Skin epidermis (tissue), 12 donors: ENCODE measurements at regions not wholly inside any gene's neighbourhood (a gene's known extent, or its start where the extent isn't known, plus 50 kb on each side); places are given as distances from the start of the nearest gene placed in this dataset.
"Not testable (repeated sequence)": the region's sequence is repeated elsewhere in the genome, so short reads cannot be mapped to it uniquely, and the experiment has no call there.

Experiments
- H3K27ac ChIP-seq, 21 experiments: fragments of 200-600 bp; sonication (generic) in 11 of 21; one replicate each; pipeline ENCODE4 v1.5.0; 2020; ENCODE audit warnings: mild to moderate bottlenecking in 3 of 21, inconsistent platforms in 2 of 21, moderate library complexity in 2 of 21
- H3K4me3 ChIP-seq, 7 experiments: fragments of 200-600 bp; sonication (generic) in 2 of 7; one replicate each; pipeline ENCODE4 v1.5.0; 2020; ENCODE audit warnings: inconsistent platforms in 2 of 7, mild to moderate bottlenecking in 2 of 7, moderate library complexity in 1 of 7

- Histone ChIP-seq H3K4me3 (no peak overlapping the region), H3K27ac (peak overlapping the region in 2 of 21 experiments; percentile 7 to 57)
Observed at GRCh38 chr6:50992704-50993625, 174.3 kb downstream of the TFAP2B start.

- Histone ChIP-seq H3K27ac (no peak overlapping the region), H3K4me3 (no peak overlapping the region)
Observed at GRCh38 chr6:50993941-50994720, 175.5 kb downstream of the TFAP2B start.

GRCh38 chr6:50995036-50995435 is 176.4 kb downstream of the TFAP2B start:
- Histone ChIP-seq H3K4me3 (no peak overlapping the region), H3K27ac (no peak overlapping the region)

- Histone ChIP-seq H3K27ac (peak overlapping the region in 1 of 21 experiments; percentile 19), H3K4me3 (no peak overlapping the region)
Observed at GRCh38 chr6:50998905-50999304, 180.2 kb downstream of the TFAP2B start.

GRCh38 chr6:51001399-51001798 is 182.7 kb downstream of the TFAP2B start:
- Histone ChIP-seq H3K4me3 (no peak overlapping the region), H3K27ac (no peak overlapping the region)

- H3K27ac ChIP-seq = no peak overlapping the region
- no peak overlapping the region for H3K4me3 ChIP-seq
Observed at GRCh38 chr6:51004380-51004779, 185.7 kb downstream of the TFAP2B start.

- no peak overlapping the region for H3K27ac ChIP-seq
- no peak overlapping the region for H3K4me3 ChIP-seq
Observed at GRCh38 chr6:51005779-51006178, 187.1 kb downstream of the TFAP2B start.

GRCh38 chr6:51007237-51007636 is 188.6 kb downstream of the TFAP2B start:
- Histone ChIP-seq H3K4me3 (no peak overlapping the region), H3K27ac (no peak overlapping the region)

- H3K4me3 ChIP-seq, H3K27ac ChIP-seq: not testable (repeated sequence)
Observed at GRCh38 chr6:51008693-51009092, 190.0 kb downstream of the TFAP2B start.

- no peak overlapping the region for H3K4me3 ChIP-seq
- H3K27ac ChIP-seq = no peak overlapping the region
Observed at GRCh38 chr6:51013376-51013775, 194.7 kb downstream of the TFAP2B start.

GRCh38 chr6:51015394-51015793 is 196.7 kb downstream of the TFAP2B start:
- Histone ChIP-seq H3K27ac (no peak overlapping the region), H3K4me3 (no peak overlapping the region)

- Histone ChIP-seq H3K4me3 (no peak overlapping the region), H3K27ac (no peak overlapping the region)
Observed at GRCh38 chr6:51016489-51016888, 197.8 kb downstream of the TFAP2B start.

GRCh38 chr6:51019806-51020205 is 201.1 kb downstream of the TFAP2B start:
- Histone ChIP-seq H3K27ac (no peak overlapping the region), H3K4me3 (no peak overlapping the region)

GRCh38 chr6:51021171-51021570 is 202.5 kb downstream of the TFAP2B start:
- no peak overlapping the region for H3K27ac ChIP-seq
- no peak overlapping the region for H3K4me3 ChIP-seq

GRCh38 chr6:51024126-51024525 is 205.5 kb downstream of the TFAP2B start:
- no peak overlapping the region for H3K4me3 ChIP-seq
- H3K27ac ChIP-seq = no peak overlapping the region

GRCh38 chr6:51025082-51025777 is 206.6 kb downstream of the TFAP2B start:
- H3K4me3 ChIP-seq = no peak overlapping the region

GRCh38 chr6:51027283-51028065 is 208.8 kb downstream of the TFAP2B start:
- H3K27ac ChIP-seq = no peak overlapping the region
- H3K4me3 ChIP-seq = no peak overlapping the region

More at GRCh38 chr6:51025082-51025777, 206.6 kb downstream of the TFAP2B start:
- H3K27ac ChIP-seq = no peak overlapping the region

GRCh38 chr6:51028276-51028675 is 209.6 kb downstream of the TFAP2B start:
- Histone ChIP-seq H3K4me3 (no peak overlapping the region), H3K27ac (no peak overlapping the region)

- H3K4me3 ChIP-seq = no peak overlapping the region
- no peak overlapping the region for H3K27ac ChIP-seq
Observed at GRCh38 chr6:51029561-51029960, 210.9 kb downstream of the TFAP2B start.
